Thoracic aorta (tissue), 2 donors: ENCODE measurements at regions not wholly inside any gene's neighbourhood (a gene's known extent, or its start where the extent isn't known, plus 50 kb on each side); places are given as distances from the start of the nearest gene placed in this dataset.
"Not testable (repeated sequence)": the region's sequence is repeated elsewhere in the genome, so short reads cannot be mapped to it uniquely, and the experiment has no call there.

Source experiments
- ATAC-seq: fragments of 150-250 bp; one replicate; pipeline ENCODE4 v1.8.0; 2017; ENCODE audit warnings: low read depth; ENCODE audit not compliant: insufficient number of reproducible peaks, low FRiP score
- DNase-seq: peaks from one replicate; pipeline ENCODE4 v3.0.0-alpha.2; 2020; ENCODE audit warnings: low spot score
- H3K27ac ChIP-seq, 2 donors: fragments of 200-600 bp; sonication (generic); 1 replicate in 1 of 2; 2 replicates in 1 of 2; pipeline ENCODE4 v1.5.1; 2016; ENCODE audit warnings: mild to moderate bottlenecking in 2 of 2, moderate library complexity in 2 of 2
- H3K27me3 ChIP-seq: fragments of 200-600 bp; sonication (generic); replicated peaks from 2 replicates; pipeline ENCODE4 v1.6.0; 2016; ENCODE audit warnings: mild to moderate bottlenecking; ENCODE audit not compliant: insufficient read depth
- H3K36me3 ChIP-seq: fragments of 200-600 bp; sonication (generic); one replicate; pipeline ENCODE4 v1.5.1; 2016
- H3K4me1 ChIP-seq, 2 donors: fragments of 200-600 bp; sonication (generic); 1 replicate in 1 of 2; 2 replicates in 1 of 2; pipeline versions ENCODE4 v1.5.1 to v1.6.0; 2016; ENCODE audit warnings: low read depth in 2 of 2, mild to moderate bottlenecking in 1 of 2; ENCODE audit not compliant: control insufficient read depth in 1 of 2
- H3K4me3 ChIP-seq: fragments of 200-600 bp; sonication (generic); 2 replicates; pipeline ENCODE4 v1.5.1; 2016; ENCODE audit warnings: mild to moderate bottlenecking
- H3K9me3 ChIP-seq: fragments of 200-600 bp; sonication (generic); 2 replicates; pipeline ENCODE4 v1.5.1; 2016
- TF ChIP-seq, protein P1 (sequence below): fragments of 200-600 bp; sonication (generic); IDR thresholded peaks from one replicate; pipeline ENCODE4 v1.5.1; 2019; ENCODE audit warnings: antibody characterized with exemption

- Histone ChIP-seq H3K9me3 (no peaks in the 10 kb centered on the region), H3K36me3 (no peaks in the 10 kb centered on the region), H3K27ac (no peak overlapping the region), H3K27me3 (no peaks in the 10 kb centered on the region), H3K4me1 (no peaks in the 10 kb centered on the region), H3K4me3 (no peak overlapping the region)
- DNase-seq (no peak), ATAC-seq (no peak)
- TF ChIP-seq, protein P1, sequence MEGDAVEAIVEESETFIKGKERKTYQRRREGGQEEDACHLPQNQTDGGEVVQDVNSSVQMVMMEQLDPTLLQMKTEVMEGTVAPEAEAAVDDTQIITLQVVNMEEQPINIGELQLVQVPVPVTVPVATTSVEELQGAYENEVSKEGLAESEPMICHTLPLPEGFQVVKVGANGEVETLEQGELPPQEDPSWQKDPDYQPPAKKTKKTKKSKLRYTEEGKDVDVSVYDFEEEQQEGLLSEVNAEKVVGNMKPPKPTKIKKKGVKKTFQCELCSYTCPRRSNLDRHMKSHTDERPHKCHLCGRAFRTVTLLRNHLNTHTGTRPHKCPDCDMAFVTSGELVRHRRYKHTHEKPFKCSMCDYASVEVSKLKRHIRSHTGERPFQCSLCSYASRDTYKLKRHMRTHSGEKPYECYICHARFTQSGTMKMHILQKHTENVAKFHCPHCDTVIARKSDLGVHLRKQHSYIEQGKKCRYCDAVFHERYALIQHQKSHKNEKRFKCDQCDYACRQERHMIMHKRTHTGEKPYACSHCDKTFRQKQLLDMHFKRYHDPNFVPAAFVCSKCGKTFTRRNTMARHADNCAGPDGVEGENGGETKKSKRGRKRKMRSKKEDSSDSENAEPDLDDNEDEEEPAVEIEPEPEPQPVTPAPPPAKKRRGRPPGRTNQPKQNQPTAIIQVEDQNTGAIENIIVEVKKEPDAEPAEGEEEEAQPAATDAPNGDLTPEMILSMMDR = no peak
These were observed 572.6 kb upstream of the LUZP2 start for GRCh38 chr11:23924226-23924625.

GRCh38 chr11:23931443-23931842, 565.4 kb upstream of the LUZP2 start:
- H3K36me3 ChIP-seq = no peaks in the 10 kb centered on the region
- H3K27me3 ChIP-seq = no peaks in the 10 kb centered on the region
- no peak for DNase-seq
- TF ChIP-seq, protein P1 = no peak
- no peak for ATAC-seq
- H3K4me3 ChIP-seq = no peak overlapping the region
- no peaks in the 10 kb centered on the region for H3K4me1 ChIP-seq
- no peaks in the 10 kb centered on the region for H3K9me3 ChIP-seq
- H3K27ac ChIP-seq = no peak overlapping the region

- Histone ChIP-seq H3K27ac (no peak overlapping the region), H3K27me3 (no peaks in the 10 kb centered on the region), H3K4me3 (no peak overlapping the region), H3K4me1 (no peaks in the 10 kb centered on the region), H3K36me3 (no peaks in the 10 kb centered on the region), H3K9me3 (no peaks in the 10 kb centered on the region)
- TF ChIP-seq, protein P1 = no peak
- no peak for ATAC-seq
- no peak for DNase-seq
These were observed 564.4 kb upstream of the LUZP2 start for GRCh38 chr11:23932485-23932898.

- no peak for ATAC-seq
- TF ChIP-seq, protein P1 = no peak
- H3K27ac ChIP-seq = no peak overlapping the region
These were observed 563.1 kb upstream of the LUZP2 start for GRCh38 chr11:23933721-23934120.

DNA sequence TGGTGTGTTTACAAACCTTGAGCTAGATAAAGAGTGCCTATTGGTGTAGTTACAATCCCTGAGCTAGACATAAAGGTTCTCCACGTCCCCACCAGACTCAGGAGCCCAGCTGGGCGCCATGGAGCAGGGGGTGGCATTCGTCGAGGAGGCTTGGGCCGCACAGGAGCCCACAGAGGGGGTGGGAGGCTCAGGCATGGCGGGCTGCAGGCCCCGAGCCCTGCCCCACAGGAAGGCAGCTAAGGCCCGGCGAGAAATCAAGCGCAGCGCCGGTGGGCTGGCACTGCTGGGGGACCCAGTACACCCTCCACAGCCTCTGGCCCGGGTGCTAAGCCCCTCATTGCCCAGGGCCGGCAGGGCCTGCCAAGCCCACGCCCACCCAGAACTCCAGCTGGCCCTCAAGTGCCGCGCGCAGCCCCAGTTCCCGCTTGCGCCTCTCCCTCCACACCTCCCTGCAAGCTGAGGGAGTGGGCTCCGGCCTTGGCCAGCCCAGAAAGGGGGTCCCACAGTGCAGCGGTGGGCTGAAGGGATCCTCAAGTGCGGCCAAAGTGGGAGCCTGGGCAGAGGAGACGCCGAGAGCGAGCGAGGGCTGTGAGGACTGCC, 562.1 kb upstream of the LUZP2 start:
- not testable (repeated sequence) for H3K4me3 ChIP-seq

More at GRCh38 chr11:23933721-23934120, 563.1 kb upstream of the LUZP2 start:
- no peaks in the 10 kb centered on the region for H3K36me3 ChIP-seq
- no peaks in the 10 kb centered on the region for H3K4me1 ChIP-seq
- H3K9me3 ChIP-seq = no peaks in the 10 kb centered on the region
- no peak overlapping the region for H3K4me3 ChIP-seq
- no peak for DNase-seq
- no peaks in the 10 kb centered on the region for H3K27me3 ChIP-seq

GRCh38 chr11:23942117-23942815, 554.6 kb upstream of the LUZP2 start:
- DNase-seq, H3K36me3 ChIP-seq, H3K27ac ChIP-seq, ATAC-seq, H3K9me3 ChIP-seq, H3K4me1 ChIP-seq, H3K4me3 ChIP-seq, H3K27me3 ChIP-seq: not testable (repeated sequence)

More for the DNA sequence above, 562.1 kb upstream of the LUZP2 start:
- H3K36me3 ChIP-seq, ATAC-seq, H3K4me1 ChIP-seq, DNase-seq, H3K27me3 ChIP-seq, H3K27ac ChIP-seq, H3K9me3 ChIP-seq: not testable (repeated sequence)
